PC-9 (cell line): ENCODE measurements at regions not wholly inside any gene's neighbourhood (a gene's known extent, or its start where the extent isn't known, plus 50 kb on each side); places are given as distances from the start of the nearest gene placed in this dataset.

Source experiments
- CTCF ChIP-seq: fragments of 200-600 bp; sonication (generic); conservative IDR thresholded peaks from 2 replicates; pipeline ENCODE4 v1.6.1; 2017; ENCODE audit warnings: mixed run types, antibody characterized with exemption, mild to moderate bottlenecking, moderate library complexity
- EZH2 ChIP-seq: fragments of 200-600 bp; sonication (generic); IDR thresholded peaks from 2 replicates; pipeline ENCODE4 v1.8.0; 2017; ENCODE audit warnings: antibody characterized with exemption, low read depth

- no peak for TF ChIP-seq CTCF
- no peak for TF ChIP-seq EZH2
Observed at GRCh38 chr4:58064653-58065052, 954.5 kb upstream of the IGFBP7 start.
